HG03571 (cell line): ENCODE measurements at regions not wholly inside any gene's neighbourhood (a gene's known extent, or its start where the extent isn't known, plus 50 kb on each side); places are given as distances from the start of the nearest gene placed in this dataset.
"Not testable (repeated sequence)": the region's sequence is repeated elsewhere in the genome, so short reads cannot be mapped to it uniquely, and the experiment has no call there.

ENCODE experiments used
- ATAC-seq: cut with Tn5 transposase; IDR thresholded peaks from one replicate; pipeline ENCODE4 v1.9.1; 2021; ENCODE audit not compliant: unreplicated experiment

DNA sequence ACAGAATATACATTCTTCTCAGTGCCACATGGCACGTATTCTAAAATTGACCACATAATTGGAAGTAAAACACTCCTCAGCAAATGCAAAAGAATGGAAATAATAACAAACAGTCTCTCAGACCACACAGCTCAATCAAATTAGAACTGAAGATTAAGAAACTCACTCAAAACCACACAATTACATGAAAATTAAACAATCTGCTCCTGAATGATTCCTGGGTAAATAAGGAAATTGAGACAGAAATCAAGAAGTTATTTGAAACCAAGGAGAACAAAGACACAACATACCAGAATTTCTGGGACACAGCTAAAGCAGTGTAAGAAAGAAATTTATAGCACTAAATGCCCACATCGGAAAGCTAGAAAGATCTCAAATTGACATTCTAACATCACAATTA, 637.3 kb downstream of the ANKRD50 start:
- not testable (repeated sequence) for ATAC-seq

DNA sequence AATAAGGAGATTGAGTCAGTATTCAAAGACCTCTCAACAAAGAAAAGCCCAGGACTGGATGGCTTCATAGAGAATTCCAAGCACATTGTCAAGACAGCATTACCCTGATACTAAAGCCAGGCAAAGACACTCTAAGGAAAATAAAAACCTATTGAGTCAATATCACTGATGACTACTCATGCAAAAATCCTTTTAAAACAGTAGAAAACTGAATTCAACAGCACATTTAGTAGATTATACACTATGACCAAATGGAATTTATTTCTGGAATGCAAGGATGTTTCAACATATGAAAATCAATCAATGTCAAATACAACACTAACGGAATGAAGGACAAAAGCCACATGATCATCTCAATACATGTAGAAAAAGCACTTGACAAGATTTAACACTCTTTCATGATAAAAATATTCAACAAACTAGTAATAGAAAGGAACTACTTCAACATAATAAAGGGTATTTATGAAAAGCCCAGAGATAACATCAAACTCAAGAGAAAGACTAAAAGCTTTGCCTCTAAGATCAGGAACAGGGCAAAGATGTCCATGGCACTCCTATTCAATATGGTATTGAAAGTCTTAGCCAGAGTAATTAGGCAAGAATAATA, 633.3 kb downstream of the ANKRD50 start:
- no peak for ATAC-seq

DNA sequence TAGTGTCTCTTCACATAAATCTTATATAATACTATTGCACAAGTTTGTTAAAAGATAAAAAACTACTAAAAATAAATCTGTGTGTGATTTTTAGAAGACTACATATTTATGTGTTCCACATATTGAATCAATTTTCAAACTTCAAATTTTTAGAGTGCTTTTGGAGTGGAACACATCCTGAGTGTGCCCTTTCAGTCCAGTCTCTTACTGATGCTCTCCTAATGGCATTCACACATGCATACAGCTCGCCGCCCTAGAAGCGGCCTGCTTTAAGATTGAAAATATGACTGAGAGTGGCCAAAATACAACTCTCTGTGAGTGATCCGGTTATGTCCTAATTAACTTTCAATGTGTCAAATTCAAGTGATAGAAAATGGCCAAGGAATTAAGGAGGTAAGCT, 628.8 kb downstream of the ANKRD50 start:
- no peak for ATAC-seq

- no peak for ATAC-seq
These were observed 626.9 kb downstream of the ANKRD50 start for GRCh38 chr4:124085561-124086180.

DNA sequence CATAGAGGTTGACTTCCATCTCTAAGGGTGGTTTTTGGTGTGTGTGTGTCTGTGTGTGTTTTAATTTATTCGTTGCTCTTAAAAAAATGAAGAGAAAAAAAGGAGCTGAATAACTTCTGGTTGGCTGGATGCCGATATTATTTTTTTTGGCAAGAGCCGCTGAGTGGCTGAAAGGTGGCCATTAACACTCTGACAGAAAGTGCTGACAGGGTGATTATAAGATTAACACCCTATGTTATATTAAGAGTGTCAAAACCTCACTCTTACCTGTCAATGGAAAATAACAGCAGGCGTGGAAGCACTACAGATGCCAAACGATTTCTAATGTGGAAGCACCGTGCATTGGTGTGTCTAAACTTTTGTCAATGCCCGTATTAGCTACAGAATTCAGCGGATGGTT, 622.5 kb downstream of the ANKRD50 start:
- ATAC-seq, result no peak

DNA sequence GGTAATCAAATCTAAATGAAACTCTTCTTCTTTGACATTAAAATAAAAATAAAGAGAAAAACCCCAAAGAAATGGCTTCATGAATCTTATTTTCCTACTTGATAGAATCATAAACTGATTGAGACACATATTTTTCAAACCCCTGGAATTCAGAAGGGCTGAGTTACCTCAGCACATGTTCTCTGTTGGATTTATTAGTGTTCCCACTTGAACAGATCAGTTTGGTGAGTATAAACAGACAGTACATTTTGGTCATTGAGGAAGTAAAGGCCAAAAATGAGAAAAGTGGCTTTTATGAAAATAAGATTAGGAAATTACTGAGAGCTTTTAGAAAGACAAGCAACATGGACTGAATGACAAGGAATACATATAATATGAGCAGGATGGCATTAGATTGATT, 620.4 kb downstream of the ANKRD50 start:
- no peak for ATAC-seq

DNA sequence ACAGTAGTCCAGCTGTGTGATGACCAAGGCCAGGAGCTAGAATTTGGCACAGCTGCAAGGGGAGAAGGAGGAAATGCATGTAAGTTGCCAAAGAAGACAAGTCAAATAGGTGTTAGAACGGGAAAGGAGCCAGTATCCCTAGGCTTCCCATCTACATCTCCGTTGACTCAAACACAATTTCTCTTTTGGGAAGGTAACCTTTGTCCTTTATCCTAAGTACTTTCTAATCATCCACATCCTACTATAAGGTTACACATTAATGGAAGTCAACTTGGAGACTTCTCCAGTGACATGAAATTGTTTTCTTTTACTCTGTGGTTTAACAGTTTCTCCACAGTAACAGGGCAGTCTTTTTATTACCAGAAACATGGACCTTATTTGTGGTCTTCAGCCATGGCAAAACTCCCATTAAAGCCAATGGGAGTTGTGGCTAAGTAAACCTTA, 620.0 kb downstream of the ANKRD50 start:
- no peak for ATAC-seq

DNA sequence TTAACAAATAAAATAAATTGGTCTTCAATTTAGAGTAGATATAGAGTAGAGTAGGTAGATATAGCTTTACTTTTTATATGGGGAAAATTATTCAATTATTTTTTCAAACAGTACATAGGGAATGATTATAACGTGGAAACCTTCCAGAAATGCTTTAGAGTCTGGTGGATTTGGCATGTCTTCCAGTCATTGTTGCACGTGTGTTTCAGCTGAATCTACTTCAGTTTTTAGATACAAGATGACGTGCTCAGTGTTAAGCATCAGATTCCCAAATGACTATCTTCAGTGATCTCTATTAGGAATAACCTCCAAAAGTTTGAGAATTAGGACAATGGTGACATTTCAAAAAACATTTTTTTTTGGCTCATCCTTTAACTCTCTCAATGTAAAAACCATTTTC, 616.9 kb downstream of the ANKRD50 start:
- no peak for ATAC-seq

GRCh38 chr4:124096290-124096689, 616.2 kb downstream of the ANKRD50 start:
- no peak for ATAC-seq

GRCh38 chr4:124097447-124097846, 615.1 kb downstream of the ANKRD50 start:
- ATAC-seq, result no peak

- no peak for ATAC-seq
These were observed 608.4 kb downstream of the ANKRD50 start for GRCh38 chr4:124104101-124104500.

DNA sequence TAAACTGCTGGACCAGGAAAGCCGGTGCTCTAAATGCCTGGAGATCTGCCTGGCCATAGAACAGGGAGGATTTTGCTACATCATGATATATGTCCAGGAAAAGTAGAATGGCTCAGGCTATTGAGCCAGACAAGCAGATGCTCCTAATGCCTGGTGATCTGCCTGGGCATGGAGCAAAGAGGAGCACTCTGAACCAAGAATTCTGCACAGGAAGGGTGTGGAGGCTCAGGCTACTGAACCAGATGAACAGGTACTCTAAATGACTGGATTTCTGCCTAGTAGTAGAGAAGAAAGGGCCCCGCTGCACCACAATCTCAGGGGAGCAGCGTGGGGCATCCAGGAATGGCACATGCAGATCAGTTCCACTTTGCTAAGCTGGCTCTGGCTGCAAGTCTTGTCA, 607.9 kb downstream of the ANKRD50 start:
- ATAC-seq, result no peak

- ATAC-seq, result no peak
These were observed 607.3 kb downstream of the ANKRD50 start for GRCh38 chr4:124105212-124105611.

GRCh38 chr4:124111411-124111810, 601.1 kb downstream of the ANKRD50 start:
- ATAC-seq, result no peak

DNA sequence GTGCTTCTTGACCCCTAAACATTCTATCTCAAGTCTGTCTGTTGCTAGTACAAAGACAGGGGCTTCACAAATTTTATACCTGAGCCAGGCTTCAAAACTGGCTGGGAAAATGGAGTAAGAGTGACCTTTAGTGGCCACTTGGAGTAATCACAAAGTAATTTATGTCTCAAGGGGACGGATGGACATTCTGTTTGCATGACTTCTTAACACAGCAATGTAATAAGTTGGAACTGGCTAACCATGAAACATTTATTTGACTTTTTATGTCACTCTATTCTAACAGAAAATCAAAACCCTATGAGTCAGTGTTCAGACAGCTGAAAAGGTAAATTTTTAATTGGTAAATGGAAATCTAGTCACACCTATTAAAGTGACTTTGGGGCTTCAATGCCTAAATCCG, 600.6 kb downstream of the ANKRD50 start:
- ATAC-seq, result no peak

- no peak for ATAC-seq
These were observed 594.5 kb downstream of the ANKRD50 start for GRCh38 chr4:124118061-124118460.

DNA sequence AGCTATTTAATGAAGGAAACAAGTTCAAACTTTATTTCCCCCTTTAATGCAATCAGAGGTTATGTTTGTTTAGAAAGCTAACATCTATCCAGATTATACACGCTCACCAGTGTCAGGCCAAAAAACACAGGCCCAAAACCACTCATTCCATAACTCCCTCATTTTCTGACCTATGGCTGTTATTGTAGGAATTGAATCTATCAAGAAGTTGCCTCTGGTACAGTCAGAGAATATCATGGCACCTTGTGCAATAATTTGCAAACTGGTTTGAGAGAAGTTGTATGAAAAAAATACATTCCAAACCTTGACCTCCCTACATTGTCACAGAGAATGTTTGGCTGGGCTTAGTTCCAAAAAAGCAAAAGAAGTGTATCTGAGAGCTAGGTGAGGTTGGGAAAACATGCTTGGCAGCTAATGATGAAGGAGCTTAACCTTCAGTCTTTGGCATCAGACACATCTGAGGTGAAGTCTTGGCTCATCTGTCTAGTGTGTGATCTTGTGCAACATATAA, 591.0 kb downstream of the ANKRD50 start:
- ATAC-seq, result no peak

DNA sequence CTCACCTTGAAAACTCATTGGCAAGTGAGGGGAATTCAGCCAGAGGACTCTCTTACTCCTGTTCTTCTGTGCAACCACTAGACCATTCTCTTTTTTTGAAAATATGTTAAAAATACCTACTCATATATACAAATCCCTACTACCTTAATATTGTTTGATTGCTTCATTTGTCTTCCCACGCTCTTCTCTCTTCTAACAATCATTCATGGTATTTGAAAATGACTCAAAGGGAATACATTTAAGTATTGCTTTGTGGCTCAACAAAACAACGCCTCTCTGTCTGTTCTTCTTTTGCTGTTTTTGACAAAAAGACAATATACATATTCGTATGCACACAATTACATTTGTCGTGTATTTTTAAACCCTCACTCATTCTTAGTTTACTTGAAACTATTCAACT, 589.4 kb downstream of the ANKRD50 start:
- no peak for ATAC-seq

GRCh38 chr4:124123721-124124120, 588.8 kb downstream of the ANKRD50 start:
- ATAC-seq, result no peak

DNA sequence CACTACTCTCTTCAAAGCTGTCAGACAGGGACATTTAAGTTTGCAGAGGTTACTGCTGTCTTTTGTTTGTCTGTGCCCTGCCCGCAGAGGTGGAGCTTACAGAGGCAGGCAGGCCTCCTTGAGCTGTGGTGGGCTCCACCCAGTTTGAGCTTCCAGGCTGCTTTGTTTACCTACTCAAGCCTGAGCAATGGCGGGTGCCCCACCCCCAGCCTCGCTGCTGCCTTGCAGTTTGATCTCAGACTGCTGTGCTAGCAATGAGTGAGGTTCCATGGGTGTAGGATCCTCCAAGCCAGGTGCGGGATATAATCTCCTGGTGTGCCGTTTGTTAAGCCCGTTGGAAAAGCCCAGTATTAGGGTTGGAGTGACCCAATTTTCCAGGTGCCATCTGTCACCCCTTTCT, 581.2 kb downstream of the ANKRD50 start:
- not testable (repeated sequence) for ATAC-seq

DNA sequence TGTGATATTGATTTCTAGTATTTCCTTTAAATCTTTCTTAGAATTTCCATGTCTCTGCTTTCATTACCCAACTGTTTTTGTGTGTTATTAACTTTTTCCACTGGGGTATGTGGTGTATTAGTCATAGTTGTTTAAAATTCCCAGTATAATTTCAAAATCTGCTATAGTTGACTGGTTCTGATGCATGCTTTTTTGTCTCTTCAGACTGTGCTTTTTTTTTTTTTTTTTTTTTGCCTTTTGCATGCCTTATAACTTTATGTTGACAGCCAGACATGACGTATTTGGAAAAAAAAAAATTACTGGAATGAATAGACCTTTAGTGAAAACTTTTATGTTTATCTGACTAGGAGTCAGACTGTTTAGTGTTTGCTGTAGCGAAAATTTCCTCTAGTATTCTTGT, 580.4 kb downstream of the ANKRD50 start:
- ATAC-seq, result no peak

DNA sequence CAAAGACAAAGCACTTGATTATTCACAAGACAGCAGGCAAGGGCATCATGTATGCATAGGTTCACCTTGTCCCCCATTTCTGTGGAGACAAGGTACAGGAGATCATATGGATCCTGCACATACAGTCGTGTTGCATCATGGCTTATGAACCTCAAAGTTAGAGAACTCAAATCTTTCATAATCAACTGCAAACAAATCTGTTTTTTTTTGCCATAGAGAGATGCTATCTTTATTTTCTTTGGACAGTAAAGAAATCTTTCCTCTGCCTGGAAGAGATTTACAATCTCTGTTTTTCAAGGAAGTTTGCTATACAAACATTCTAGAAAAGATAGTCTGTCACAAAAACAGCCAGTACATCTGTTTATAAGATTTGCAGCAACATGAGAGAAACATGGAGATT, 578.8 kb downstream of the ANKRD50 start:
- no peak for ATAC-seq

DNA sequence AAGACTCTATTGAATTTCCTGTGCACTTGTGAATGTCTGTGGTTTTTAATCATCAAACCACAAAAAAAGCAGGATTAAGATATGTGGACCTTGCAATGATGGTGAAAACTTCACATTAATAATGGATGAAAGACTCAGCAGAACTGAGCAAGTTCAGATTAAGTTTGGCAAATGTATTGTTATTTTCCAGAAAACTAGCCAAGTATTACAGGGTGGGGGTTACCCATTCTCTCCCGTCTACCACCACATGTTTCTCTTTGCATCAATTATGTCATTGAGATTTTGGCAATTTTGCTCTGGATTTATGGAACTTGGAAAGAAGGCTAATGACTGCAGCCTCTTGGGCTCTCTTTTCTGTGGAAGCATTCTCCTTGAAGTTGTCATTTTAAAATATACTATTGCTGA, 577.1 kb downstream of the ANKRD50 start:
- no peak for ATAC-seq
